Mucosa of descending colon (tissue), 3 donors: ENCODE measurements at regions not wholly inside any gene's neighbourhood (a gene's known extent, or its start where the extent isn't known, plus 50 kb on each side); places are given as distances from the start of the nearest gene placed in this dataset.
"Not testable (repeated sequence)": the region's sequence is repeated elsewhere in the genome, so short reads cannot be mapped to it uniquely, and the experiment has no call there.

Experiments
- ATAC-seq: fragments of 200-7000 bp; cut with Tn5 transposase; one replicate; pipeline ENCODE4 v1.9.1; 2020; ENCODE audit warnings: mild to moderate bottlenecking, moderate library complexity
- DNase-seq, 3 donors: peaks; one replicate each; pipeline ENCODE4 v3.0.0-alpha.2; 2020
- H3K36me3 ChIP-seq: fragments of 200-600 bp; one replicate; pipeline ENCODE4 v1.8.0; 2021; ENCODE audit warnings: low read depth, mild to moderate bottlenecking
- H3K4me1 ChIP-seq: fragments of 200-600 bp; one replicate; pipeline ENCODE4 v1.8.0; 2021; ENCODE audit warnings: low read depth, mild to moderate bottlenecking
- H3K4me3 ChIP-seq: fragments of 200-600 bp; one replicate; pipeline ENCODE4 v1.8.0; 2021; ENCODE audit warnings: mild to moderate bottlenecking
- H3K9me3 ChIP-seq: fragments of 200-600 bp; one replicate; pipeline ENCODE4 v1.8.0; 2021; ENCODE audit warnings: mild to moderate bottlenecking
- intact Hi-C, 2 donors: fragments of 100-400 bp; cut with DNase I in 1 of 2; cut with micrococcal nuclease in 1 of 2; formaldehyde crosslinking; loops; one replicate each; pipeline versions ENCODE4 v1.11.0 to v1.11.1; 2022; cut with DNase I, micrococcal nuclease
- TF ChIP-seq, protein P1 (sequence below): fragments of 200-600 bp; IDR thresholded peaks from one replicate; pipeline ENCODE4 v1.8.0; 2022; ENCODE audit warnings: antibody characterized with exemption, mild to moderate bottlenecking
- donor health status: DM: no; HTN: no; CAD: no; lungs with moderate emphysema.
- donor health status: DM: no; HTN: no; CAD: no.
- donor health status: DM: no; HTN: yes; CAD: no.

DNA sequence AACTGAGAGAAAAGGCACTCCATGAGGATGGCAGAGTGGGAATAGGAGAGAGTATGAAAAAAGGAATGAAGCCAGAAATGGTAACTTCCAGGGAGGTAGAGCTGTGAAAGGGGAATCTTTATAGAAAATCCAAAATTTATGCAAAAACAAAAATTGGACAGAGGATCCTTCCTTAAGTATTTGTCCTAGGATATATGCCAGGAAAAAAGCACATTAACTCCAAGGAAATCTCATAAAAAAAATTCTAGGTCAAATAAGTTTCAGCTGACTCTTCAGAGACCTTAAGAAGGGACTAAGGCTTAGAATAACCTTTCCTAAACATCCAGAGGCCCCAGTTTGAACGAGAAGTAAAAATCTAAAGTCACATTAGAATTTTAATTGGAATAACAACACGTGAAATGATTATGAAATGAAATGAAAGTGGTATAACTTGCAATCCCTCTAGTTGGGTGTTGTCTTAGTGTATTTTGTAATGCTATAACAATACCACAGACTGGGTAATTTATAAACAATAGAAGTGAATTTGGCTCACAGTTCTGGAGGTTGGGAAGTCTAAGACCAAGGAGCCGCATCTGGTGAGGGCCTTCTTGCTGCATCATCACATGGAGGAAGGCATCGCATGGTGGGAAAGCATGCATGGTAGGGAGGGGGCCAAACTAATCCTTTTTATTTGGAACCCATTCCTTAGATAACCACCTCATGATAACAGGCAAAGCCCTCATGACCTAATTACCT, 145.4 kb upstream of the RXFP1 start:
- intact Hi-C loops = no loop called here
- DNase-seq = no peak
- ATAC-seq = no peak
- Histone ChIP-seq H3K4me3 (no peak overlapping the region), H3K9me3 (no peaks in the 10 kb centered on the region), H3K4me1 (no peaks in the 10 kb centered on the region), H3K36me3 (no peaks in the 10 kb centered on the region)
- TF ChIP-seq, protein P1, sequence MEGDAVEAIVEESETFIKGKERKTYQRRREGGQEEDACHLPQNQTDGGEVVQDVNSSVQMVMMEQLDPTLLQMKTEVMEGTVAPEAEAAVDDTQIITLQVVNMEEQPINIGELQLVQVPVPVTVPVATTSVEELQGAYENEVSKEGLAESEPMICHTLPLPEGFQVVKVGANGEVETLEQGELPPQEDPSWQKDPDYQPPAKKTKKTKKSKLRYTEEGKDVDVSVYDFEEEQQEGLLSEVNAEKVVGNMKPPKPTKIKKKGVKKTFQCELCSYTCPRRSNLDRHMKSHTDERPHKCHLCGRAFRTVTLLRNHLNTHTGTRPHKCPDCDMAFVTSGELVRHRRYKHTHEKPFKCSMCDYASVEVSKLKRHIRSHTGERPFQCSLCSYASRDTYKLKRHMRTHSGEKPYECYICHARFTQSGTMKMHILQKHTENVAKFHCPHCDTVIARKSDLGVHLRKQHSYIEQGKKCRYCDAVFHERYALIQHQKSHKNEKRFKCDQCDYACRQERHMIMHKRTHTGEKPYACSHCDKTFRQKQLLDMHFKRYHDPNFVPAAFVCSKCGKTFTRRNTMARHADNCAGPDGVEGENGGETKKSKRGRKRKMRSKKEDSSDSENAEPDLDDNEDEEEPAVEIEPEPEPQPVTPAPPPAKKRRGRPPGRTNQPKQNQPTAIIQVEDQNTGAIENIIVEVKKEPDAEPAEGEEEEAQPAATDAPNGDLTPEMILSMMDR = no peak

DNA sequence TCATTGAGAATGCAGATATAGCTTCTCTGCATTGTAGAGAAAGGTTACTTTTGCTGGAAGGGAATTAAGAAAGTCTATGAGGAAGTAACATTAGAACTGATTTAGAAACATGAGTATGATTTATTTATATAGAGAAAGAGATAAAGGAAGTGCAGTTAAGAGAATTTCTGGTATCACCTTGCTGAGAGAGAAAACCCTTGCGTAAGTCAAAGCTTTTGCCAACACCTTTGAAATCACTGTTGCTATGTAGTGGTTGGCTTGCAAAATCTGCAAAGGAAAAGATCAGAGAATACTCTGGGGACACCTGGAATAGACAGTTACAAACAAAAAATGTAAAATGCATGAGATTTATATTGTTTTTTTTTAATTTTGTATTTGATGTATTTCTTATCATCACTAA, 137.3 kb upstream of the RXFP1 start:
- intact Hi-C loops = no loop called here
- no peak for DNase-seq
- H3K4me1 ChIP-seq = no peaks in the 10 kb centered on the region
- no peaks in the 10 kb centered on the region for H3K9me3 ChIP-seq
- TF ChIP-seq, protein P1 = no peak
- no peaks in the 10 kb centered on the region for H3K36me3 ChIP-seq
- no peak for ATAC-seq
- H3K4me3 ChIP-seq = no peak overlapping the region

GRCh38 chr4:158395343-158395742, 126.3 kb upstream of the RXFP1 start:
- Histone ChIP-seq H3K36me3 (no peaks in the 10 kb centered on the region), H3K4me1 (no peaks in the 10 kb centered on the region), H3K4me3 (no peak overlapping the region), H3K9me3 (no peaks in the 10 kb centered on the region)
- no peak for ATAC-seq
- intact Hi-C loops = no loop called here
- TF ChIP-seq, protein P1 = no peak
- DNase-seq = no peak

GRCh38 chr4:158395889-158396288, 125.8 kb upstream of the RXFP1 start:
- H3K4me1 ChIP-seq = no peaks in the 10 kb centered on the region
- H3K9me3 ChIP-seq = no peaks in the 10 kb centered on the region
- intact Hi-C loops = no loop called here
- TF ChIP-seq, protein P1 = no peak
- no peaks in the 10 kb centered on the region for H3K36me3 ChIP-seq
- DNase-seq = no peak
- H3K4me3 ChIP-seq = no peak overlapping the region
- no peak for ATAC-seq

GRCh38 chr4:158397781-158398180, 123.9 kb upstream of the RXFP1 start:
- Histone ChIP-seq H3K4me1 (no peaks in the 10 kb centered on the region), H3K4me3 (no peak overlapping the region), H3K9me3 (no peaks in the 10 kb centered on the region), H3K36me3 (no peaks in the 10 kb centered on the region)
- no peak for ATAC-seq
- TF ChIP-seq, protein P1 = no peak
- intact Hi-C loops = no loop called here
- no peak for DNase-seq

GRCh38 chr4:158407961-158408360, 113.7 kb upstream of the RXFP1 start:
- H3K36me3 ChIP-seq, ATAC-seq, H3K4me1 ChIP-seq, H3K4me3 ChIP-seq, intact Hi-C loops, DNase-seq, H3K9me3 ChIP-seq: not testable (repeated sequence)
